SU-DHL-6 (cell line): ENCODE measurements at regions not wholly inside any gene's neighbourhood (a gene's known extent, or its start where the extent isn't known, plus 50 kb on each side); places are given as distances from the start of the nearest gene placed in this dataset.

ENCODE experiments used
- H2AFZ ChIP-seq: fragments of 200-600 bp; sonication (generic); 2 replicates; pipeline ENCODE4 v1.6.1; 2014; ENCODE audit warnings: low read depth, mild to moderate bottlenecking, moderate library complexity, mixed read lengths, antibody characterized with exemption, low read length; ENCODE audit not compliant: severe bottlenecking
- H3F3A ChIP-seq: fragments of 200-600 bp; shearing (Covaris generic); 2 replicates; pipeline ENCODE4 v1.6.0; 2016; ENCODE audit warnings: antibody characterized with exemption, mild to moderate bottlenecking; ENCODE audit not compliant: insufficient read depth
- H3K27ac ChIP-seq: fragments of 200-600 bp; sonication (generic); 2 replicates; pipeline ENCODE4 v1.5.1; 2016; ENCODE audit warnings: low read depth, mild to moderate bottlenecking, low read length, moderate library complexity, mixed read lengths
- H3K27me3 ChIP-seq: fragments of 200-600 bp; sonication (generic), shearing (Covaris generic); 2 replicates; pipeline ENCODE4 v1.6.0; 2014; ENCODE audit warnings: mild to moderate bottlenecking, low read length
- H3K36me3 ChIP-seq: fragments of 200-600 bp; sonication (generic); 2 replicates; pipeline ENCODE4 v1.6.1; 2014; ENCODE audit warnings: mild to moderate bottlenecking, low read length, mixed read lengths
- H3K4me2 ChIP-seq: fragments of 300-600, 200-600 bp; shearing (Covaris generic), sonication (generic); 2 replicates; pipeline ENCODE4 v1.6.0; 2014; ENCODE audit warnings: low read length, low read depth, mild to moderate bottlenecking; ENCODE audit not compliant: poor library complexity, severe bottlenecking
- H3K4me3 ChIP-seq: fragments of 200-600 bp; sonication (generic); 2 replicates; pipeline ENCODE4 v1.5.1; 2014; ENCODE audit warnings: antibody characterized with exemption, low read length, mild to moderate bottlenecking, mixed read lengths; ENCODE audit not compliant: insufficient read depth, poor library complexity, severe bottlenecking
- H3K79me2 ChIP-seq: fragments of 200-600 bp; sonication (generic); 2 replicates; pipeline ENCODE4 v1.6.1; 2014; ENCODE audit warnings: mild to moderate bottlenecking, low read length, moderate library complexity; ENCODE audit not compliant: insufficient read depth
- H3K9ac ChIP-seq: fragments of 200-600 bp; sonication (generic); 2 replicates; pipeline ENCODE4 v1.7.0; 2014; ENCODE audit warnings: mild to moderate bottlenecking, low read length
- H3K9me2 ChIP-seq: fragments of 200-600 bp; sonication (generic); replicated peaks from 2 replicates; pipeline ENCODE4 v1.6.1; 2014; ENCODE audit warnings: low read length; ENCODE audit not compliant: insufficient read depth
- H3K9me3 ChIP-seq: fragments of 200-600 bp; sonication (generic); 2 replicates; pipeline ENCODE4 v1.6.1; 2014; ENCODE audit warnings: low read length, mixed read lengths; ENCODE audit not compliant: insufficient read depth
- H4K20me1 ChIP-seq: fragments of 200-600 bp; sonication (generic); 2 replicates; pipeline ENCODE4 v1.6.1; 2014; ENCODE audit warnings: low read depth, mild to moderate bottlenecking, antibody characterized with exemption, low read length, moderate library complexity, mixed read lengths
- CTCF ChIP-seq: fragments of 200-600 bp; sonication (generic); IDR thresholded peaks from one replicate; pipeline ENCODE4 v1.5.1; 2017; ENCODE audit warnings: antibody characterized with exemption, mild to moderate bottlenecking, low read length, moderate library complexity; ENCODE audit not compliant: insufficient read depth, poor library complexity, severe bottlenecking
- EZH2phosphoT487 ChIP-seq: fragments of 200-600 bp; sonication (generic), shearing (Covaris generic); conservative IDR thresholded peaks from 2 replicates; pipeline ENCODE4 v1.6.1; 2018; ENCODE audit warnings: mild to moderate bottlenecking, antibody characterized with exemption, low read length, moderate library complexity, mixed read lengths

- no peak overlapping the region for H3K9ac ChIP-seq
- no peaks in the 10 kb centered on the region for H3K79me2 ChIP-seq
- H3K27ac ChIP-seq, result no peak overlapping the region
- no peaks in the 10 kb centered on the region for H3K36me3 ChIP-seq
- no peak for TF ChIP-seq CTCF
- TF ChIP-seq EZH2phosphoT487, result no peak
- no peaks in the 10 kb centered on the region for H3K9me3 ChIP-seq
- no peak overlapping the region for H3K4me2 ChIP-seq
- no peak overlapping the region for H3K4me3 ChIP-seq
- H3K9me2 ChIP-seq, result no peaks in the 10 kb centered on the region
- H3F3A ChIP-seq, result no peaks in the 10 kb centered on the region
- no peaks in the 10 kb centered on the region for H3K27me3 ChIP-seq
- H4K20me1 ChIP-seq, result no peaks in the 10 kb centered on the region
- H2AFZ ChIP-seq, result no peak overlapping the region
These were observed 549.0 kb downstream of the EPHA3 start for GRCh38 chr3:89656388-89656787.

GRCh38 chr3:89679686-89680085, 572.3 kb downstream of the EPHA3 start:
- no peaks in the 10 kb centered on the region for H3K27me3 ChIP-seq
- TF ChIP-seq EZH2phosphoT487 (no peak), CTCF (no peak)
- H4K20me1 ChIP-seq, result no peaks in the 10 kb centered on the region
- no peaks in the 10 kb centered on the region for H3F3A ChIP-seq
- H3K27ac ChIP-seq, result no peak overlapping the region
- no peaks in the 10 kb centered on the region for H3K36me3 ChIP-seq
- H2AFZ ChIP-seq, result no peak overlapping the region
- H3K9ac ChIP-seq, result no peak overlapping the region
- no peaks in the 10 kb centered on the region for H3K79me2 ChIP-seq
- H3K9me2 ChIP-seq, result no peaks in the 10 kb centered on the region
- no peak overlapping the region for H3K4me3 ChIP-seq
- no peak overlapping the region for H3K4me2 ChIP-seq
- H3K9me3 ChIP-seq, result no peaks in the 10 kb centered on the region

GRCh38 chr3:89682556-89682955, 575.1 kb downstream of the EPHA3 start:
- H4K20me1 ChIP-seq, result no peaks in the 10 kb centered on the region
- no peaks in the 10 kb centered on the region for H3K9me2 ChIP-seq
- no peak overlapping the region for H3K4me2 ChIP-seq
- H3F3A ChIP-seq, result no peaks in the 10 kb centered on the region
- no peak overlapping the region for H3K4me3 ChIP-seq
- H3K36me3 ChIP-seq, result no peaks in the 10 kb centered on the region
- no peak overlapping the region for H3K9ac ChIP-seq
- H3K9me3 ChIP-seq, result no peaks in the 10 kb centered on the region
- no peaks in the 10 kb centered on the region for H3K27me3 ChIP-seq
- no peak overlapping the region for H2AFZ ChIP-seq
- TF ChIP-seq CTCF (no peak), EZH2phosphoT487 (no peak)
- no peaks in the 10 kb centered on the region for H3K79me2 ChIP-seq
- no peak overlapping the region for H3K27ac ChIP-seq
